ENCODE measurements at regions not wholly inside any gene's neighbourhood (a gene's known extent, or its start where the extent isn't known, plus 50 kb on each side); places are given as distances from the start of the nearest gene placed in this dataset.
"Not testable (repeated sequence)": the region's sequence is repeated elsewhere in the genome, so short reads cannot be mapped to it uniquely, and the experiment has no call there.

- FAIRE-seq (no peak), DNase-seq (ENCODE audit: insufficient read length, low spot score) (no peak)
- TF ChIP-seq POLR2A (IDR thresholded peaks at IDR 0.05; ENCODE audit: low read depth, low read length), result no peak
These were observed 109.1 kb upstream of the PLEKHG1 start for GRCh38 chr6:150490586-150490985.

DNA sequence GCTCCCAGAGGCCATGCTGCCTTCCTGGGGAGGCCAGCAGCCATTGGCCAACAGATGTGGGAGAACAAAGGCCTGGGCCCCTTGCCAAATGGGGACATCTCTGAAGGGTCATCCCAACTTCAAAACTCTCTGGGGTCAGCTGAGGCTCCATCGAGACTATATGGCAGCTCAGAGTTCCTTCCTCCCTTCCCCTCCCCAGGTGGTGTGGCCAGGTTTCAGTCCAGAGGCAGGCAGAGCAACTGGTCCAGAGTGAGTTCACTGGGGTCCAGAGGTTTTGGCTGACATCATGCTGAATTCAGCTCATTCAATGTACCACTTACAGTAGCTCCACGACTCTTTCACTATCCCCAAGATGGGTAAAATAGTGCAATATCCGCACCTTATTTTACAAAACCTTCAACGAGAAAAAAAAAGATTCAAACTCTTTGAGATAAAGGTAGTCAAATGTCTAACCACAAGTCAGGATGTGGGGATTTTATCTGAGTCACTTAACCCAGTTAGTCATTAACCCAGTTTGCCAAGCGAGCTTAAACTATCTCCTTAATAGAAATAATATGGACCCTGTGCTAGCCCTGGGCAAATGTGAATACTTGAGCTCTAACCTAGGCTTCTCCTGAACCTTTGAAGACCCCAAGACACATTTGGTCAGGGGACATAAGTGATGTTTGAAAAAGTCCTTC is 108.4 kb upstream of the PLEKHG1 start:
- FAIRE-seq (no peak), DNase-seq (ENCODE audit: insufficient read length, low spot score) (no peak)
- no peak for TF ChIP-seq POLR2A (IDR thresholded peaks at IDR 0.05; ENCODE audit: low read depth, low read length)

DNA sequence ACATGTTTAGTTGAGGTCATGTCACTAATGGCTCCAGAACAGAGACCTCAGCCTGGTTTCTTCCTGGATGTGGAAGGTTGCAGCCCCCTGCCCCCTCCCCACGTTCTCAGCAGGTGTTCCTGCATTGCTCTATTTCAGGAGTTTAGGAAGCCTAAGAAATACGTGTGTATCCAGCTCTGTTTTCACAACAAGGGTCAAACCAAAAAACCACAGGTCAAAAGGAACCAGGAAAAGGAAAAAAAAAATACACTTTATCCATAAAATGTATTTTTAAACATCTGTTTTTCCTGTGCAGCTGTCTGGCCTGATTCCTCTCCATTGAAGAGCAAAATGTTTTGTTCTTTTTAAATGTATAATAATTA is 107.9 kb upstream of the PLEKHG1 start:
- no peak for DNase-seq (ENCODE audit: insufficient read length, low spot score)
- TF ChIP-seq POLR2A (IDR thresholded peaks at IDR 0.05; ENCODE audit: low read depth, low read length), result no peak
- FAIRE-seq, result no peak

DNA sequence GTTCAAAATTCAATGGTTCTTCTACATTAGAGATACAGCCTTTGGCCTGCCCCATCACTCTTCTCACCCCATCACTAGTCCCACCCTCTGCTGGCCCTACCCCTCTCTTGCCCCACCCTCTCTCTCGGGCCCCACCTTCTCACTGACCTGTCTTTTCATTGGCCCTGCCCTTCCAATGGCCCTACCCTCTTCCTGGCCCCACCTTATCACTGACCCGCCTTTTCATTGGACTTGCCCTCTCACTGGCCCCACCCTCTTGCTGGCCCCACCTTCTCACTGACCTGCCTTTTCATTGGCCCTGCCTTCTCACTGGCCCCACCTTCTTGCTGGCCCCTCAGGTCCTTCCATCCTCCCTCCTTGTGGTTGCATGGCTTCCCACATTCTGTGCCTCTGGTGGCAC is 107.2 kb upstream of the PLEKHG1 start:
- FAIRE-seq (peak; percentile 36), DNase-seq (ENCODE audit: insufficient read length, low spot score) (peak; percentile 26)
- peak; percentile 42; the same call in 1 of the 2 replicates for TF ChIP-seq POLR2A (IDR thresholded peaks at IDR 0.05; ENCODE audit: low read depth, low read length)

GRCh38 chr6:150492941-150493340 is 106.7 kb upstream of the PLEKHG1 start:
- FAIRE-seq, result no peak
- DNase-seq (ENCODE audit: insufficient read length, low spot score), result peak; percentile 34
- no peak for TF ChIP-seq POLR2A (IDR thresholded peaks at IDR 0.05; ENCODE audit: low read depth, low read length)

GRCh38 chr6:150493552-150493951 is 106.1 kb upstream of the PLEKHG1 start:
- not testable (repeated sequence) for DNase-seq (ENCODE audit: insufficient read length, low spot score); FAIRE-seq

DNA sequence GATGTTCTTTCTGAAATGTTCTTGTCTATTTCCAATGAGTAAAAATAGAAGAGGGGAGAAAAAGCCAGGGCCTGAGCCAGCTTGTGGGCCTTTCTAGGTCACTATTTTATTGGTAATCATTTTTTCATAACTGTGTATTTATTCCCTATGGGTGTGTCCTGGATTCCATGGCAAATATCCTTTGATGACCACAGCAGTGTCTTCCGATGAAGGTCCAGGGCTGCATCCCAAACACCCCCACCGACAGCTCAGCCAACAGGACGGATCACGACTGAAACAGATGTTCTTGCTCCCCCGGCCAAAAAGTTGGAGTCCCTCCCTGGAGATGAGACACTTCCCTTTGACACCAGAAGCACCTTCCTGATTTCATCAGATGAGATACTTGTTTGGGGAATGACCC is 105.4 kb upstream of the PLEKHG1 start:
- no peak for TF ChIP-seq POLR2A (IDR thresholded peaks at IDR 0.05; ENCODE audit: low read depth, low read length)
- FAIRE-seq (no peak), DNase-seq (ENCODE audit: insufficient read length, low spot score) (no peak)

GRCh38 chr6:150495126-150495525 is 104.6 kb upstream of the PLEKHG1 start:
- TF ChIP-seq POLR2A (IDR thresholded peaks at IDR 0.05; ENCODE audit: low read depth, low read length), result no peak
- DNase-seq (ENCODE audit: insufficient read length, low spot score), result no peak
- FAIRE-seq, result no peak

GRCh38 chr6:150496629-150497028 is 103.1 kb upstream of the PLEKHG1 start:
- no peak for TF ChIP-seq POLR2A (IDR thresholded peaks at IDR 0.05; ENCODE audit: low read depth, low read length)
- FAIRE-seq (no peak), DNase-seq (ENCODE audit: insufficient read length, low spot score) (no peak)

GRCh38 chr6:150499882-150500312 is 99.8 kb upstream of the PLEKHG1 start:
- FAIRE-seq, result no peak
- TF ChIP-seq POLR2A (IDR thresholded peaks at IDR 0.05; ENCODE audit: low read depth, low read length), result no peak

DNA sequence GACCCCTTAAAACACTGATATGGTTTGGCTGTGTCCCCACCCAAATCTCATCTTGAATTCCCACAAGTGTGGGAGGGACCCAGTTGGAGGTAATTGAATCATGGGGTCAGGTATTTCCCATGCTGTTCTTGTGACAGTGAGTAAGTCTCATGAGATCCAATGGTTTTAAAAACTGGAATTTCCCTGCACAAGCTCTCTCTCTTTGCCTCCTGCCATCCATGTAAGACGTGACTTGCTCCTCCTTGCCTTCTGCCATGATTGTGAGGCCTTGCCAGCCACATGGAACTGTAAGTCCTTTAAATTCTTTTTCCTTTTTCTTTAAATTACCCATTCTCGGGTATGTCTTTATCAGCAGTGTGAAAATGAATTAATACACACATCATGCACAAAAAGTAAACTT is 99.1 kb upstream of the PLEKHG1 start:
- FAIRE-seq; DNase-seq (ENCODE audit: insufficient read length, low spot score): not testable (repeated sequence)

More at GRCh38 chr6:150499882-150500312, 99.8 kb upstream of the PLEKHG1 start:
- DNase-seq (ENCODE audit: insufficient read length, low spot score), result no peak

GRCh38 chr6:150503041-150503440 is 96.6 kb upstream of the PLEKHG1 start:
- FAIRE-seq, result no peak
- DNase-seq (ENCODE audit: insufficient read length, low spot score), result no peak
- TF ChIP-seq POLR2A (IDR thresholded peaks at IDR 0.05; ENCODE audit: low read depth, low read length), result no peak

DNA sequence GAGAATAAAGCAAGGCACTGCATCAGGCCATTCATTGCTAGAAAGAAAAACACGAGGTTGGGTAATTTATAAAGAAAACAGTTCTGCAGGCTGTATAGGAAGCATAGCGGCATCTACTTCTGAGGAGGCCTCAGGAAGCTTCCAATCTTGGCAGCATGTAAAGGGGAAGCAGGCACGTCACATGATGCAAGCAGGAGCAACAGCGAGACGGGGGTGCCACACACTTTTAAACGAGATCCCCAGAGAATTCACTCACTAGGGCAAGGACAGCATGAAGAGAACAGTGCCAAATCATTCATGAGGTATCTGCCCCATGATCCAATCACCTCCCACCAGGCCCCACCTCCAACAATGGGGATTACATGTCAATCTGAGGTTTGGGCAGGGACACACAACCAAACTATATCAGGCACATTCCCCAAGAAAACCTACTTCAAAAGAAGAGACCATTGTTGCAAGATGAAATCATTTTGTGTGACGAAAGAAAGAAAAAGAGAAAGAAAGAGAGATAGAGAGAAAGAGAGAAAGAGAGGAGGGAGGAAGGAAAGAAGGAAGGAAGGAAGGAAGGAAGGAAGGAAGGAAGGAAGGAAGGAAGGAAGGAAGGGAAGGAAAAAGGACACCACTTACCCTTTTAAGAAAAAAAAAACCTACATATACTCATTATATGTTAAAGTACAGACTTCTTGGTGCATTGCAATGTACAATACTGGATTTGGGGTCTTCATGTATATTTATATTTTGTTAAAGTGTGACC is 95.9 kb upstream of the PLEKHG1 start:
- TF ChIP-seq POLR2A (IDR thresholded peaks at IDR 0.05; ENCODE audit: low read depth, low read length), result no peak
- no peak for FAIRE-seq
- DNase-seq (ENCODE audit: insufficient read length, low spot score), result no peak

DNA sequence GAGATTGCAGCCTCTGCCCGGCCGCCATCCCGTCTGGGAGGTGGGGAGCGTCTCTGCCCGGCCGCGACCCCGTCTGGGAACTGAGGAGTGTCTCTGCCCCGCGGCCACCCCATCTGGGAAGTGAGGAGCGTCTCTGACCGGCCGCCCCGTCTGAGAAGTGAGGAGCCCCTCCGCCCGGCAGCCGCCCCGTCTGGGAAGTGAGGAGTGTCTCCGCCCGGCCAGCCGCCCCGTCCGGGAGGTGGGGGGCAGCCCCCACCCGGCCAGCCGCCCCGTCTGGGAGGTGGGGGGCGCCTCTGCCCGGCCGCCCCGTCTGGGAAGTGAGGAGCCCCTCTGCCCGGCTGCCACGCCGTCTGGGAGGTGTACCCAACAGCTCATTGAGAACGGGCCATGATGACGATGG is 92.3 kb upstream of the PLEKHG1 start:
- not testable (repeated sequence) for FAIRE-seq

DNA sequence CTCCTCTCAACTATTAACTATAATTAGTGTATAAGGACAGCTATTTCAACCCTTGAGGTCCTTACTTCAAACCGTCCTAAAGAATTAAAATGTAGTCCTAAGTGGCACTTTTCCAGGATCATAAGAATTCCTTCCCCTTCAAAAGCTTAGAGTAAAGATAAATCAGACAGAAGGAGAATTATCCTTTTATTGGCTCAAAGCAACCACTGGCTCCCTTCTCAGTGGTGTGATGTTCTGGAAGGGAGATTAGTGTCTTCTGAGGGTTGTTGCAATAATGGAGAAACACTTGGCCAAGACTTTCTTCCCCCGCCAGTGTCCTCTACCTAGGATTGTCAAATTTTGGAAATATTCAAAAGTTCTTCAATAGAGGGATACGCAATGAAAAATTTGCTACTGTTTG is 89.1 kb upstream of the PLEKHG1 start:
- FAIRE-seq (no peak), DNase-seq (ENCODE audit: insufficient read length, low spot score) (no peak)
- no peak for TF ChIP-seq POLR2A (IDR thresholded peaks at IDR 0.05; ENCODE audit: low read depth, low read length)

More for the DNA sequence above, 92.3 kb upstream of the PLEKHG1 start:
- not testable (repeated sequence) for DNase-seq (ENCODE audit: insufficient read length, low spot score)

Measured in H54 (cell line).